Activated CD8-positive, alpha-beta memory T cell treated with anti-CD3 and anti-CD28 coated beads for 36 hours (primary cell): ENCODE measurements at regions not wholly inside any gene's neighbourhood (a gene's known extent, or its start where the extent isn't known, plus 50 kb on each side); places are given as distances from the start of the nearest gene placed in this dataset.
"Not testable (repeated sequence)": the region's sequence is repeated elsewhere in the genome, so short reads cannot be mapped to it uniquely, and the experiment has no call there.

Experiments used
- CTCF ChIA-PET: fragments of 350-600 bp; sonication (Branson Sonifier 250); formaldehyde crosslinking; loops from one replicate; lab custom pipeline; 2021; ENCODE audit warnings: antibody characterized with exemption; lab: Charles Lee
- POLR2A ChIA-PET: fragments of 350-600 bp; sonication (Branson Sonifier 250); formaldehyde crosslinking; loops from one replicate; lab custom pipeline; 2021; ENCODE audit warnings: antibody characterized with exemption; lab: Charles Lee

- CTCF ChIA-PET, result no interaction called here
- POLR2A ChIA-PET, result no interaction called here
Measured at GRCh38 chr7:120052884-120053382, 220.0 kb upstream of the KCND2 start.

GRCh38 chr7:120053390-120053961 lies 219.5 kb upstream of the KCND2 start:
- CTCF ChIA-PET, result no interaction called here

GRCh38 chr7:120054376-120055100 lies 218.4 kb upstream of the KCND2 start:
- POLR2A ChIA-PET, result no interaction called here
- CTCF ChIA-PET, result no interaction called here

More at GRCh38 chr7:120053390-120053961, 219.5 kb upstream of the KCND2 start:
- POLR2A ChIA-PET, result no interaction called here

GRCh38 chr7:120055300-120055699 lies 217.7 kb upstream of the KCND2 start:
- CTCF ChIA-PET, result no interaction called here
- POLR2A ChIA-PET, result no interaction called here

GRCh38 chr7:120056227-120056626 lies 216.7 kb upstream of the KCND2 start:
- ChIA-PET CTCF (no interaction called here), POLR2A (no interaction called here)

- CTCF ChIA-PET, result no interaction called here
- POLR2A ChIA-PET, result no interaction called here
Measured at GRCh38 chr7:120059641-120060040, 213.3 kb upstream of the KCND2 start.

- POLR2A ChIA-PET, result no interaction called here
- CTCF ChIA-PET, result no interaction called here
Measured at GRCh38 chr7:120060281-120060680, 212.7 kb upstream of the KCND2 start.

GRCh38 chr7:120060875-120061274 lies 212.1 kb upstream of the KCND2 start:
- CTCF ChIA-PET, result no interaction called here
- POLR2A ChIA-PET, result no interaction called here

GRCh38 chr7:120064565-120064964 lies 208.4 kb upstream of the KCND2 start:
- POLR2A ChIA-PET, result no interaction called here
- CTCF ChIA-PET, result no interaction called here

- POLR2A ChIA-PET, CTCF ChIA-PET: not testable (repeated sequence)
Measured at GRCh38 chr7:120066898-120067297, 206.1 kb upstream of the KCND2 start.

GRCh38 chr7:120070201-120070600 lies 202.8 kb upstream of the KCND2 start:
- POLR2A ChIA-PET, result no interaction called here
- CTCF ChIA-PET, result no interaction called here

- POLR2A ChIA-PET, result no interaction called here
- CTCF ChIA-PET, result no interaction called here
Measured at GRCh38 chr7:120077777-120078176, 195.2 kb upstream of the KCND2 start.

- POLR2A ChIA-PET, result no interaction called here
Measured at GRCh38 chr7:120079022-120079421, 194.0 kb upstream of the KCND2 start.

GRCh38 chr7:120079704-120080103 lies 193.3 kb upstream of the KCND2 start:
- POLR2A ChIA-PET, result no interaction called here
- CTCF ChIA-PET, result no interaction called here

More at GRCh38 chr7:120079022-120079421, 194.0 kb upstream of the KCND2 start:
- CTCF ChIA-PET, result no interaction called here

GRCh38 chr7:120086468-120086867 lies 186.5 kb upstream of the KCND2 start:
- CTCF ChIA-PET, POLR2A ChIA-PET: not testable (repeated sequence)

- ChIA-PET CTCF (no interaction called here), POLR2A (no interaction called here)
Measured at GRCh38 chr7:120089968-120090367, 183.0 kb upstream of the KCND2 start.

GRCh38 chr7:120091807-120092206 lies 181.2 kb upstream of the KCND2 start:
- POLR2A ChIA-PET, result no interaction called here

GRCh38 chr7:120097020-120097419 lies 176.0 kb upstream of the KCND2 start:
- POLR2A ChIA-PET, result no interaction called here
- CTCF ChIA-PET, result no interaction called here

More at GRCh38 chr7:120091807-120092206, 181.2 kb upstream of the KCND2 start:
- CTCF ChIA-PET, result no interaction called here

- ChIA-PET POLR2A (no interaction called here), CTCF (no interaction called here)
Measured at GRCh38 chr7:120097774-120098173, 175.2 kb upstream of the KCND2 start.

GRCh38 chr7:120108376-120108775 lies 164.6 kb upstream of the KCND2 start:
- ChIA-PET CTCF (no interaction called here), POLR2A (no interaction called here)

- CTCF ChIA-PET, result no interaction called here
- POLR2A ChIA-PET, result no interaction called here
Measured at GRCh38 chr7:120110169-120110568, 162.8 kb upstream of the KCND2 start.
